ENCODE measurements at regions not wholly inside any gene's neighbourhood (a gene's known extent, or its start where the extent isn't known, plus 50 kb on each side); places are given as distances from the start of the nearest gene placed in this dataset.

GRCh38 chr12:71019282-71019831, 98.8 kb upstream of the PTPRR start:
- DNase-seq (ENCODE audit: extremely low spot score), result no peak
- no peak for TF ChIP-seq CTCF (IDR thresholded peaks at IDR 0.05; ENCODE audit: control extremely low read depth, extremely low read depth, low read depth, missing control alignments)
- CTCF ChIA-PET, result interaction anchor here (1.1 to 1.4 kb wide), 2 partner anchors 11 kb away, joined by 3 read pairs; no protein-coding TSS in a partner anchor

GRCh38 chr12:71018682-71019081, 98.1 kb upstream of the PTPRR start:
- CTCF ChIA-PET, result interaction anchor here (1.1 kb wide), 1 partner anchor 12 kb away, joined by 3 read pairs; no protein-coding TSS in a partner anchor
- no peak for DNase-seq (ENCODE audit: extremely low spot score)
- POLR2A ChIA-PET, result no interaction called here
- no peak for TF ChIP-seq CTCF (IDR thresholded peaks at IDR 0.05; ENCODE audit: control extremely low read depth, extremely low read depth, low read depth, missing control alignments)

More at GRCh38 chr12:71019282-71019831, 98.8 kb upstream of the PTPRR start:
- POLR2A ChIA-PET, result no interaction called here

GRCh38 chr12:71014180-71014785, 93.7 kb upstream of the PTPRR start:
- ChIA-PET POLR2A (no interaction called here), CTCF (interaction anchor here (1.0 kb wide), 1 partner anchor 281 kb away, joined by 3 read pairs; no protein-coding TSS in a partner anchor)
- TF ChIP-seq CTCF (IDR thresholded peaks at IDR 0.05; ENCODE audit: control extremely low read depth, extremely low read depth, low read depth, missing control alignments), result no peak
- no peak for DNase-seq (ENCODE audit: extremely low spot score)

GRCh38 chr12:71011261-71011660, 90.7 kb upstream of the PTPRR start:
- DNase-seq (ENCODE audit: extremely low spot score), result no peak
- TF ChIP-seq CTCF (IDR thresholded peaks at IDR 0.05; ENCODE audit: control extremely low read depth, extremely low read depth, low read depth, missing control alignments), result no peak
- POLR2A ChIA-PET, result no interaction called here
- CTCF ChIA-PET, result no interaction called here

- CTCF ChIA-PET, result no interaction called here
- no peak for TF ChIP-seq CTCF (IDR thresholded peaks at IDR 0.05; ENCODE audit: control extremely low read depth, extremely low read depth, low read depth, missing control alignments)
- DNase-seq (ENCODE audit: extremely low spot score), result no peak
- POLR2A ChIA-PET, result no interaction called here
Measured at GRCh38 chr12:71010143-71010479, 89.6 kb upstream of the PTPRR start.

- no peak for DNase-seq (ENCODE audit: extremely low spot score)
- ChIA-PET POLR2A (no interaction called here), CTCF (no interaction called here)
- no peak for TF ChIP-seq CTCF (IDR thresholded peaks at IDR 0.05; ENCODE audit: control extremely low read depth, extremely low read depth, low read depth, missing control alignments)
Measured at GRCh38 chr12:71009430-71010142, 89.0 kb upstream of the PTPRR start.
